ENCODE measurements at regions not wholly inside any gene's neighbourhood (a gene's known extent, or its start where the extent isn't known, plus 50 kb on each side); places are given as distances from the start of the nearest gene placed in this dataset.

- peak; percentile 42 for DNase-seq
These were observed 94.8 kb upstream of the SOX1 start for GRCh38 chr13:111971891-111972780.

GRCh38 chr13:111973186-111973585 lies 93.8 kb upstream of the SOX1 start:
- DNase-seq = no peak

- peak; percentile 81 for DNase-seq
These were observed 93.2 kb upstream of the SOX1 start for GRCh38 chr13:111973605-111974340.

GRCh38 chr13:111974341-111974640 lies 92.7 kb upstream of the SOX1 start:
- DNase-seq = no peak

- DNase-seq = peak; percentile 51
These were observed 91.1 kb upstream of the SOX1 start for GRCh38 chr13:111975539-111976473.

GRCh38 chr13:111976474-111977178 lies 90.3 kb upstream of the SOX1 start:
- peak; percentile 94 for DNase-seq

- no peak for DNase-seq
These were observed 89.8 kb upstream of the SOX1 start for GRCh38 chr13:111977179-111977506.

GRCh38 chr13:111978546-111978945 lies 88.4 kb upstream of the SOX1 start:
- DNase-seq = no peak

- DNase-seq = no peak
These were observed 86.6 kb upstream of the SOX1 start for GRCh38 chr13:111980146-111980929.

- DNase-seq = no peak
These were observed 85.9 kb upstream of the SOX1 start for GRCh38 chr13:111981006-111981405.

- DNase-seq = no peak
These were observed 85.3 kb upstream of the SOX1 start for GRCh38 chr13:111981446-111982165.

- no peak for DNase-seq
These were observed 82.6 kb upstream of the SOX1 start for GRCh38 chr13:111984349-111984748.

GRCh38 chr13:111990362-111990761 lies 76.6 kb upstream of the SOX1 start:
- no peak for DNase-seq

GRCh38 chr13:111992911-111993310 lies 74.0 kb upstream of the SOX1 start:
- DNase-seq = no peak

GRCh38 chr13:111993691-111994090 lies 73.3 kb upstream of the SOX1 start:
- DNase-seq = no peak

- no peak for DNase-seq
These were observed 72.4 kb upstream of the SOX1 start for GRCh38 chr13:111994578-111994977.

GRCh38 chr13:111999352-111999751 lies 67.6 kb upstream of the SOX1 start:
- no peak for DNase-seq

- no peak for DNase-seq
These were observed 66.1 kb upstream of the SOX1 start for GRCh38 chr13:112000888-112001287.

GRCh38 chr13:112001571-112001970 lies 65.4 kb upstream of the SOX1 start:
- no peak for DNase-seq

GRCh38 chr13:112003396-112003795 lies 63.6 kb upstream of the SOX1 start:
- DNase-seq = no peak

GRCh38 chr13:112003941-112004340 lies 63.0 kb upstream of the SOX1 start:
- DNase-seq = no peak
